CMK (cell line): ENCODE measurements at regions not wholly inside any gene's neighbourhood (a gene's known extent, or its start where the extent isn't known, plus 50 kb on each side); places are given as distances from the start of the nearest gene placed in this dataset.

Experiments
- DNase-seq: peaks from one replicate; pipeline ENCODE4 v3.0.0-alpha.2; 2010; ENCODE audit warnings: low read depth

DNA sequence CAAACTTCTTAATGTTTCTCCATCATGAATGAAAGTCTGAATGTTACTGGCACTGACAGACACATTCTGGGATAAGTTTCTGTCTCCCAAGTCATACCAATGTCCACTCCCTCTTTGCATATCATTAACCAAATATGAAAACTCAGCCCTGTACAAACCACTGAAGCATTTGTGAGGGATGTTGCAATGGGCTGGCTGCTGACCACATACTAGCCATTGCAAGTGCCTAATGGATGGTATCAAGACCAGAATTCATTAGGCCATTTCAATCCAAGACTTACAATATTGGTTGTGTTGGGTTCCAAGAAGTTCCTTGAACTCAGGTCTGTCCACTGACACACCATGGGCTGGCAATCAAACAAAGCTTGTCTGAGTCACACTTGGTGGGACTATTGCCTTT lies 73.8 kb downstream of the CBLN2 start:
- no peak for DNase-seq

- no peak for DNase-seq
Measured at GRCh38 chr18:72468021-72468710, 76.0 kb downstream of the CBLN2 start.

DNA sequence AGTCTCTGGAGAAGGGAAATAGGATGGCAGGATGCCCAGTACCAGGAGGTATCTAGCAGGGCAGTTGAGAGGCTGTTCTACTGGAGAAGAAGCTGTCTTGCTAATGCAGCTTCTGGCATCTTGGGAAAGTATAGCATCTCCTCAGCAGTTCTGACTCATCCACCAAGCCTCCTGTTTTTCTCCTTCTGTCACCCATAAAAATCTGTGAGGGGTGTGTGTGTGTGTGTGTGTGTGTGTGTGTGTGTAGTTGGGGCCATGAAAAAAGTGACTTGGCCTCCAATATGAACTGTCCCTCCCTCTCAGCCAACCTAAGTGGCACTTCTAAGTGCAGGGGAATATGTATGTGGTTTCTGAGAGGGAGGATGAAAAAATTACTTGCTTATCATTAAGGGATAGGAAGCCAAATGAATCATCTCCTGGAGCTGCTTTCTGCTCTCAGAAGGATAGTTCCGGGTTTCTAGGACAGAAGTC lies 83.9 kb downstream of the CBLN2 start:
- no peak for DNase-seq

GRCh38 chr18:72458271-72458670 lies 85.9 kb downstream of the CBLN2 start:
- no peak for DNase-seq

DNA sequence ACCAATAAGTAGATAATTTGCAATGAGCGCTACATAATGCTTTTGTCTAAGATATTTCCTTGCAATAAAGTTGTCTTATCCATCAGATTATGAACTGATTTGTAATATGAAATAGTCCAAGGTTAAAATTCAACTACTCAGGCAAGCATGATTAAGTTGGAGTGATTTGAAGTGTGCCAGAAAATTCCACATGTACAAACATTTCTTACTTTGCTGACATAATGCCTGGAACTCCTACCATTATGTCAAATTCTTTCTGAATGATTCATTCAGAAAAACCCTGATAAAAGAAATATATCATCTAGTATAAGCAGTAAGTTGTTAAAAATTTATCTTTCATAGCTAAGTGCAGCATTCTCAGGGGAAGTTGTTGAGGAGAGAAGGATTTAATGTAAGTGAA lies 87.3 kb downstream of the CBLN2 start:
- DNase-seq = no peak

- no peak for DNase-seq
Measured at GRCh38 chr18:72452328-72452727, 91.8 kb downstream of the CBLN2 start.

- DNase-seq = no peak
Measured at GRCh38 chr18:72444798-72445155, 99.4 kb downstream of the CBLN2 start.

- DNase-seq = no peak
Measured at GRCh38 chr18:72444111-72444797, 99.9 kb downstream of the CBLN2 start.

- DNase-seq = no peak
Measured at GRCh38 chr18:72436401-72436800, 107.7 kb downstream of the CBLN2 start.

GRCh38 chr18:72433756-72434155 lies 110.4 kb downstream of the CBLN2 start:
- no peak for DNase-seq

DNA sequence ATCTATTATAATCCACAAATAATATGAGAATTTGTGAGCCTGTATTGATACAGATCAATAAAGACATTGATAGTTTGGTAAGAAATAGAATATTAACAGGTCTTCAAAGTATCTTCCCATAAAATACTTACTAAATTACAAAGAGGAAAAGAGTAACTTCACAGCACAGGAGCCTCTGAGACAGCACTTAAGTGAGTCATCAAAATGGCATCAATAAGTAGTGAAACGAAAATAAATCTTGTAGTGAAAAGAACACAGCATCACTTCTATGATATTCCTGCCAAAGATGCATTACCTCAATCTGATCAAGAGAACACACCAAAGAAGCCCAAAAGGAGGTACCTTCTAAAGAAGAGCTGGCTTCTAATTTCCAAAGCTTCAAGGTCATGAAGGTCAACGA lies 116.4 kb downstream of the CBLN2 start:
- DNase-seq = no peak

DNA sequence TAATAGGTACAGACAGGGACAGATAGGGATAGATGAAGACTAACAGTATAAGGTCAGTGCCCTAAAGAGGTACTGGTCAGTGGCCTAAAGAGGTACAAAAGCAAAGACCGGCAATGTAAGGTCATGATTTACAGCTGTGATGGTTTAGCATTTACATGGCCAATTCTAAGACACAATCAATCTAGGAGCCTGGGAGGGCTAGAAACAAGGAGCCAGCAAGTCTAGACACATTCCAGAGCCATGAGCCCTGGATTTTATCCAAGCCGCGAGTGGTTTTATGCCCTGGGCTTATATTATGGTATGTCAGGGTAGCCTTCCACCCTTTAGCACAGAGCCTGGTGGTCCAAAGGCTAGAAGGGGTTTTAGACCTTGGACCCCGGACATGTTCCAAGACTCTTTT lies 124.2 kb downstream of the CBLN2 start:
- no peak for DNase-seq

DNA sequence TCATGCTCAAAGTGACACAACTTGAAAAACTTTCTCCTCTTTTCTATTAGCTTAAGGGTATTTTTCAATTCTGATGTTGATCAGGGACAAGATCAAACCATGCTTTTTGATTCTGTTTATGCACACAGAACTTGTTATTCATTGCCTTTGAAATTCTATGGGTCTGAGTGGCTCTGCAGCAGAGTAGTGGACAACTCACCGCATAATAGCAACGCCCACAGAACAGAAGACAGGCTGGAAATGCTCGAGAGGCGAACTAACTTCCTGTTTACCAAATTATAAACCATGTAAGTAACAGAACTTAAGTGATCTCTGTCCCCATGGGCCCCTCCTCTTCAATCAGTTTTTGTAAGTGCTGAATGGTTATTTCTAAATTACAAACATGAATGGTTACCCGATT lies 131.2 kb downstream of the CBLN2 start:
- DNase-seq = no peak

DNA sequence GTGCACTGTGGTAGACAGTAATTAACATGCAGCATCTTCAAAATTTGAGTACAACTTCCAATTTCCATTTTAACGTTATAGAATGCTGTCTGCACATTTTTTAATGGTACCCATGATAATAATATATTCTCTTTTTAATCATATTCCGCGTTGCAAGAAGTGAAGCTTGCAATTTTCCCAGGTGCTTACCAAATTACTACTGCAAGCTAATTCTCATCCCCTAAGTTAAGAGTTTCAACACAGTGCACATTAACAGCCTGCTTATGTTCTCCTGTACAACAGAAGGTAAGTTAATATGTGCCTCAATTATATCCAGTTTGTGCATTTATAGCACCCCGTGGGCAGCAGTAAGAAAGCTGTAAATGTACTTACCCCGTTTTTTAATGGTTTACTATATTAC lies 132.9 kb downstream of the CBLN2 start:
- no peak for DNase-seq

DNA sequence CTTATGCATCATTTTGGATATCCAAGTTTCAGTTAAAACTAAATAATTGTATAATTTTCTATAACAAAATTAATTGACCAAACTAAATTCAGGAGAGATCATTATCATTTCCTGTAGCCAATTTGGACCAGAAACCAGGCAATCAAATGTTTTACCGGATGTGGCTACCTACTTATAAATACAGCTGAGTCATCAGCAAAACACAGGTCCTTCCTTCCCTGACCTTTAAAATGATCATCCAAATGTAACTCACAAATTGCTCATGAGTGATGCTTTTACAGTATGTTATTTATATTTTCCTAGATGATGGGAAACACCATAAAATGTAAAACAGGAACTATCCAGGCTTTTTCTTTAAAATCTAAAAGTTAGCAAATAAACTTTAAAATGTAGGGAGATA lies 133.7 kb downstream of the CBLN2 start:
- DNase-seq = no peak

DNA sequence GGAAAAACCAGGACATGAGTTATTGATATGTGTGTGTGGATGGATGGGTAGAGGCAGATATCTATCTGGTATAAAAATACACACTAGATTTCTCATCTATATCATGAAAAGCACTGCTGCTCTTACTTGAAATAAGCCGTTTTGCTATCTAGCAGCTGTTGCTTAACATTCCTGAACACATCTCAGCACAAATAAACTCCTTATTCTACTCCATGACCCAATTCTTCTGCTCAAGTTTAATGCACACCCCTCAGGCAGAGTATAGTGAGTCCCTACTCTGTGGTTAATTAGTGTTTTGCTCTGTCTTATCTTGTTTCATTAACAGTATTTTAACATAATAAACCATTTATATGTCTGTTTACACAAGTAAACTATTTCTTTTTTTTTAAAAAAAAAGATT lies 134.2 kb downstream of the CBLN2 start:
- DNase-seq = no peak

GRCh38 chr18:72407048-72407447 lies 137.1 kb downstream of the CBLN2 start:
- no peak for DNase-seq

DNA sequence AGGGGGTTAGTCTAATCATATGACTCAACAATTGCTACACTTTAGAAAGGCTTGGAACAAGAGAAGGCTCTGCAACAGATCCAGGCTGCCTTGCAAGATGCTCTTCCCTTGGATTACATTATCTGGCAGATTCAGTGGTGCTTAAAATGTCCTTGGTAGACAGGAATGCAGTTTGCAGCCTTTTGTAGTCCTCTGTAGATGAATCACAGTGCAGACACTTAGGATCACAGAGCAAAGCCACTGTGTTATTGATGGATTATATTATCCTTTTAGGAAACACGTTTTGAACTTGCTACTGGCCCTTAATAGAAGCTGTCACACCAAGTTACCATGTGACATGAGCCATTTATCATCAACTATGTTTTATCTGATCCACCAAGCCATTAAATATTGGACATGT lies 152.2 kb downstream of the CBLN2 start:
- DNase-seq = no peak

DNA sequence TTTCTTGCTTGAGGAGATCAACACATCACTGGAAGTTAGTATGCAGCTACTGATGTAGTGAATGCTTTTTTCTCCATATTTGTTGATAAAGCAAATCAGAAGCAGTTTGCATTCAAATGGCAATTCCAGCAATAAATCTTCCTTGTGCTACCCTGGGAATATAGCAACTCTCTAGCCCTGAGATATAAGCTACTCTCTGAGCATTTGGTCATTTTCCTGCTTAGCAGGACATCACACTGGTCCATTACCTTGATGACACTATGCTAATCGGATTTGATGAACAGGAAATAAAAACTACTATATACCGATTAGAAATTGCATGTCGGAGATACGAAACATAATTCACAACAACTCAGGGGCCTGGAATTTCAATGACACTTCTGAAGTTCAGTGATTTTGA lies 152.7 kb downstream of the CBLN2 start:
- DNase-seq = no peak

- no peak for DNase-seq
Measured at GRCh38 chr18:72378016-72378415, 166.1 kb downstream of the CBLN2 start.

GRCh38 chr18:72376256-72376655 lies 167.9 kb downstream of the CBLN2 start:
- no peak for DNase-seq

GRCh38 chr18:72375618-72376017 lies 168.5 kb downstream of the CBLN2 start:
- DNase-seq = no peak

DNA sequence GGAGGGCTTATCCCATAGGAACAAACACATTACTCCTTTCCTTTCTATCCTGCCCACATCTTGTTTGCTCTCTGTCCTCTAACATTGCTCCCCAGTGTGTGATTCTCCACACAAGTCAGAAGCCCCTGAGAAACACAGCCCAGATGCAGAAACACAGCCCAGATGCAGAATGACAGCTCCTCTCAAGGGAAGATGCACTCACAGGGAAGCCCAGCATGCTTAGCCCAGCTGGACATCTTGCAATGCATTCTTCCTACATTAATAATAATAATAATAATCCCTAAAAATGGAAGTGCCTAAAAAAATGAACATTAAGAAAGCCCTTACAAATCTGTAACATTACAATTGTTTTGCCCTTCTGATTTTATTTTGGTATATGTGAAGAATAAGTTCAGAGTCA lies 172.1 kb downstream of the CBLN2 start:
- no peak for DNase-seq

- no peak for DNase-seq
Measured at GRCh38 chr18:72368308-72368707, 175.8 kb downstream of the CBLN2 start.
